ENCODE measurements at regions not wholly inside any gene's neighbourhood (a gene's known extent, or its start where the extent isn't known, plus 50 kb on each side); places are given as distances from the start of the nearest gene placed in this dataset.

- no peak for DNase-seq
- H3K27me3 ChIP-seq (ENCODE audit: control insufficient read depth, insufficient read depth, low read length) = no peaks in the 10 kb centered on the region
- H3K36me3 ChIP-seq (replicated peaks; ENCODE audit: control insufficient read depth, insufficient read depth, low read length) = no peaks in the 10 kb centered on the region
- H3K4me3 ChIP-seq (ENCODE audit: insufficient read depth, low read depth, low read length) = no peak overlapping the region
Observed at GRCh38 chr12:94026596-94026995, 121.8 kb upstream of the PLXNC1 start.

- H3K4me3 ChIP-seq (ENCODE audit: insufficient read depth, low read depth, low read length) = no peak overlapping the region
- no peaks in the 10 kb centered on the region for H3K36me3 ChIP-seq (replicated peaks; ENCODE audit: control insufficient read depth, insufficient read depth, low read length)
- no peaks in the 10 kb centered on the region for H3K27me3 ChIP-seq (ENCODE audit: control insufficient read depth, insufficient read depth, low read length)
- DNase-seq = no peak
Observed at GRCh38 chr12:94027561-94027960, 120.8 kb upstream of the PLXNC1 start.

GRCh38 chr12:94031763-94032162, 116.6 kb upstream of the PLXNC1 start:
- no peak for DNase-seq
- Histone ChIP-seq H3K36me3 (replicated peaks; ENCODE audit: control insufficient read depth, insufficient read depth, low read length) (no peaks in the 10 kb centered on the region), H3K4me3 (ENCODE audit: insufficient read depth, low read depth, low read length) (no peak overlapping the region), H3K27me3 (ENCODE audit: control insufficient read depth, insufficient read depth, low read length) (no peaks in the 10 kb centered on the region)

GRCh38 chr12:94032368-94032767, 116.0 kb upstream of the PLXNC1 start:
- H3K4me3 ChIP-seq (ENCODE audit: insufficient read depth, low read depth, low read length) = no peak overlapping the region
- no peaks in the 10 kb centered on the region for H3K27me3 ChIP-seq (ENCODE audit: control insufficient read depth, insufficient read depth, low read length)
- H3K36me3 ChIP-seq (replicated peaks; ENCODE audit: control insufficient read depth, insufficient read depth, low read length) = no peaks in the 10 kb centered on the region
- no peak for DNase-seq

GRCh38 chr12:94033101-94033500, 115.3 kb upstream of the PLXNC1 start:
- Histone ChIP-seq H3K27me3 (ENCODE audit: control insufficient read depth, insufficient read depth, low read length) (no peaks in the 10 kb centered on the region), H3K36me3 (replicated peaks; ENCODE audit: control insufficient read depth, insufficient read depth, low read length) (no peaks in the 10 kb centered on the region), H3K4me3 (ENCODE audit: insufficient read depth, low read depth, low read length) (no peak overlapping the region)
- no peak for DNase-seq

- Histone ChIP-seq H3K36me3 (replicated peaks; ENCODE audit: control insufficient read depth, insufficient read depth, low read length) (no peaks in the 10 kb centered on the region), H3K4me3 (ENCODE audit: insufficient read depth, low read depth, low read length) (no peak overlapping the region), H3K27me3 (ENCODE audit: control insufficient read depth, insufficient read depth, low read length) (no peaks in the 10 kb centered on the region)
- no peak for DNase-seq
Observed at GRCh38 chr12:94033784-94034183, 114.6 kb upstream of the PLXNC1 start.

GRCh38 chr12:94037444-94037843, 110.9 kb upstream of the PLXNC1 start:
- Histone ChIP-seq H3K36me3 (replicated peaks; ENCODE audit: control insufficient read depth, insufficient read depth, low read length) (no peaks in the 10 kb centered on the region), H3K27me3 (ENCODE audit: control insufficient read depth, insufficient read depth, low read length) (no peaks in the 10 kb centered on the region), H3K4me3 (ENCODE audit: insufficient read depth, low read depth, low read length) (no peak overlapping the region)
- DNase-seq = no peak

GRCh38 chr12:94038605-94039004, 109.8 kb upstream of the PLXNC1 start:
- Histone ChIP-seq H3K27me3 (ENCODE audit: control insufficient read depth, insufficient read depth, low read length) (no peaks in the 10 kb centered on the region), H3K36me3 (replicated peaks; ENCODE audit: control insufficient read depth, insufficient read depth, low read length) (no peaks in the 10 kb centered on the region), H3K4me3 (ENCODE audit: insufficient read depth, low read depth, low read length) (no peak overlapping the region)
- DNase-seq = no peak

- H3K36me3 ChIP-seq (replicated peaks; ENCODE audit: control insufficient read depth, insufficient read depth, low read length) = no peaks in the 10 kb centered on the region
- H3K27me3 ChIP-seq (ENCODE audit: control insufficient read depth, insufficient read depth, low read length) = no peaks in the 10 kb centered on the region
- DNase-seq = no peak
- H3K4me3 ChIP-seq (ENCODE audit: insufficient read depth, low read depth, low read length) = no peak overlapping the region
Observed at GRCh38 chr12:94039199-94039840, 109.1 kb upstream of the PLXNC1 start.

- Histone ChIP-seq H3K36me3 (replicated peaks; ENCODE audit: control insufficient read depth, insufficient read depth, low read length) (no peaks in the 10 kb centered on the region), H3K27me3 (ENCODE audit: control insufficient read depth, insufficient read depth, low read length) (no peaks in the 10 kb centered on the region), H3K4me3 (ENCODE audit: insufficient read depth, low read depth, low read length) (no peak overlapping the region)
- no peak for DNase-seq
Observed at GRCh38 chr12:94039914-94040313, 108.5 kb upstream of the PLXNC1 start.

- Histone ChIP-seq H3K4me3 (ENCODE audit: insufficient read depth, low read depth, low read length) (no peak overlapping the region), H3K27me3 (ENCODE audit: control insufficient read depth, insufficient read depth, low read length) (no peaks in the 10 kb centered on the region), H3K36me3 (replicated peaks; ENCODE audit: control insufficient read depth, insufficient read depth, low read length) (no peaks in the 10 kb centered on the region)
- no peak for DNase-seq
Observed at GRCh38 chr12:94041850-94042249, 106.5 kb upstream of the PLXNC1 start.

GRCh38 chr12:94042321-94042720, 106.1 kb upstream of the PLXNC1 start:
- H3K27me3 ChIP-seq (ENCODE audit: control insufficient read depth, insufficient read depth, low read length) = no peaks in the 10 kb centered on the region
- H3K4me3 ChIP-seq (ENCODE audit: insufficient read depth, low read depth, low read length) = no peak overlapping the region
- no peaks in the 10 kb centered on the region for H3K36me3 ChIP-seq (replicated peaks; ENCODE audit: control insufficient read depth, insufficient read depth, low read length)
- no peak for DNase-seq

GRCh38 chr12:94046626-94047410, 101.6 kb upstream of the PLXNC1 start:
- H3K27me3 ChIP-seq (ENCODE audit: control insufficient read depth, insufficient read depth, low read length) = no peaks in the 10 kb centered on the region
- H3K4me3 ChIP-seq (ENCODE audit: insufficient read depth, low read depth, low read length) = no peak overlapping the region
- no peak for DNase-seq
- H3K36me3 ChIP-seq (replicated peaks; ENCODE audit: control insufficient read depth, insufficient read depth, low read length) = no peaks in the 10 kb centered on the region

GRCh38 chr12:94047781-94048567, 100.4 kb upstream of the PLXNC1 start:
- H3K4me3 ChIP-seq (ENCODE audit: insufficient read depth, low read depth, low read length) = no peak overlapping the region
- H3K27me3 ChIP-seq (ENCODE audit: control insufficient read depth, insufficient read depth, low read length) = no peaks in the 10 kb centered on the region
- DNase-seq = no peak
- H3K36me3 ChIP-seq (replicated peaks; ENCODE audit: control insufficient read depth, insufficient read depth, low read length) = no peaks in the 10 kb centered on the region

- no peak overlapping the region for H3K4me3 ChIP-seq (ENCODE audit: insufficient read depth, low read depth, low read length)
- no peaks in the 10 kb centered on the region for H3K27me3 ChIP-seq (ENCODE audit: control insufficient read depth, insufficient read depth, low read length)
- H3K36me3 ChIP-seq (replicated peaks; ENCODE audit: control insufficient read depth, insufficient read depth, low read length) = no peaks in the 10 kb centered on the region
- no peak for DNase-seq
Observed at GRCh38 chr12:94048757-94049156, 99.6 kb upstream of the PLXNC1 start.

Data from H7 (cell line).